HUDEP-2 (cell line): ENCODE measurements at regions not wholly inside any gene's neighbourhood (a gene's known extent, or its start where the extent isn't known, plus 50 kb on each side); places are given as distances from the start of the nearest gene placed in this dataset.

Source experiments
- DNase-seq, 76 experiments: peaks; one replicate each; lab custom pipeline; 2025; ENCODE audit not compliant: unreplicated experiment in 76 of 76; lab: John Stamatoyannopoulos, UW

DNA sequence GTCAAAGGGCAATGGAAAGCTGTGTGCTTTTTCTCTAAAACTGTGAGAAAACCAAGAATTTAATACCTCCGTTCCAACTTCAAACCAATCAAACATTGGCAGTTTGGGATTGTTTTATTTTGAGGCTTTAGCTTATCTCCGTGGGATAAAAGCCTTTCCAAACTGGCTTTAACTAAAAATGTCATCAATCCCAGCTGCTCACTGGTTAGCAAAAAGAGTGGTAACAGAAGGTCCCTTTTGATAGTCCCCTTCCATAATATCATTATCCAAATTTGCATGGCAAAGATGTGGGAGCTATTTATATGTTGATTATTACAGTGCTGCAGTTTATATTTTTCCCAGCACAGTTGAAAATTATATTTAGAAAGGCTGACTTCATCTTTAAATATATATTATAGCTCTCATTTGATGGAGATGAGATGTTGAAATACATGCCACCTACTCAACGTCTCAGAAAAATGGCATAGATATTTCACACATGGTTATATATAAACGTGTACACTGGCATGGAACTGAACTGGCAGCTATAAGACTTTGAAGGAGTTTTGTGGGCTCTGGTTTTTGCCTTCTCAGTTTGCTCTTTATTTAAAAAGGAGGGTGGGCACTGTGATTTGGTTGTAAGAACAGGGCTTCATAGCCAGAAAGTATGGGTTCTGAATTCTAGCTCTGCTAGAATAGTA, 707.1 kb upstream of the SLIT2 start:
- DNase-seq, result no peak

- DNase-seq, result no peak
Measured at GRCh38 chr4:19540859-19541540, 710.7 kb upstream of the SLIT2 start.

DNA sequence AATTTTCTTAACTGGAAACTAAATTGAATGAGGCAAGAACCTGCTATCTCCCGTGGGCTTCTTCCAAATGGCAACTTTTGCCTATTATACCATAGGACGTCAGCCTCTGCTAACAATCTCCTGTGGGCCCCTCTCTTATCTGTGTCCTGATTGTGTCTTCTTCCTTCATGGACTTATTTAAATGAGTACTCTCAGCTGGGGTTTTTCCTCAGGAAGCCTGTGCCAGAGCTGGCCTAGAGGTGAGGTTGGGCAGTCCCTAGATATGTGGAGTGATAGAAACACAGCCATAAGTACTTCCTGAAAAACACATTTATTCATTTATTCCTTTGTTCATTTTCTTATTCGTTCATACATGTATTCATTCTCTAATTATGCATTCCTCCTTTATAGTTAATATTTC, 712.5 kb upstream of the SLIT2 start:
- DNase-seq, result no peak

DNA sequence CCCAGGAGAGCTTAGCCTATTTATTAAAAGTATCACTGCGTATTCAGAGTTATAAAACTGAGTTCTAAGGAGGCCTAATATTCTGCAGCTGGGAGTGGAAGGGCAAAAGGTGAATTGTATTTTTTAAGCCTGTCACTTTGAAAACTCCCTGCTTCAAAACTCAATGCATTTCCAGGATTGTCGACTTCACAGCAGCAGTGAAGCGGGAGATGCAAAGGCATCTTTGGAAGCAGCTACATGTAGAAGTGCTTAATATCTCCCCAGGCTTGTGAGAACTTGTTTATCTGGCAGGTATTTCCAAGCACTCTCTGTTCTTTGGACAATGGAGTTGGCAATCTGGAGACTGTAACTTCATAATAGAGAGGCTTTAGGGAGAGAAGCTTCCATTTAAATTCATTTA, 717.5 kb upstream of the SLIT2 start:
- no peak for DNase-seq

- DNase-seq, result no peak
Measured at GRCh38 chr4:19531906-19532848, 719.5 kb upstream of the SLIT2 start.

DNA sequence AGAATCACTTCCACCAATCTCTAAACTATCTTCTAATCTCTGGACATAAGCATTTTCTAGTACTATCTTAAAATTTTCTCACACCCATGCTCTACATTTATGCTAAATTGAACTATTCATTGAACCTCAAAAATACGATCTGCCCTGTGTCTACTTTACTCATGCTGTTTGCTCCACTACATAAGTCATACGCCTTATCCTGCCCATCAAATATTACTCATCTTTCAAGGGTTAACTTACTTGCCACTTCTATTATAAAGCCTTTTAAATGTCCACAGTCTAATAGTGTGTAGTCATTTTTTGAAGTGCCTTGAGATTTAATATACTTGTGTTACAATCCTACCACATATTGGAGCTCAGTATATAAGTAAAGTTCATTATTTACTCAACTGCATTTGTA, 727.7 kb upstream of the SLIT2 start:
- DNase-seq, result no peak

- DNase-seq, result no peak
Measured at GRCh38 chr4:19522966-19523365, 728.7 kb upstream of the SLIT2 start.

GRCh38 chr4:19520939-19521520, 730.7 kb upstream of the SLIT2 start:
- no peak for DNase-seq

- DNase-seq, result no peak
Measured at GRCh38 chr4:19514276-19515070, 737.2 kb upstream of the SLIT2 start.

DNA sequence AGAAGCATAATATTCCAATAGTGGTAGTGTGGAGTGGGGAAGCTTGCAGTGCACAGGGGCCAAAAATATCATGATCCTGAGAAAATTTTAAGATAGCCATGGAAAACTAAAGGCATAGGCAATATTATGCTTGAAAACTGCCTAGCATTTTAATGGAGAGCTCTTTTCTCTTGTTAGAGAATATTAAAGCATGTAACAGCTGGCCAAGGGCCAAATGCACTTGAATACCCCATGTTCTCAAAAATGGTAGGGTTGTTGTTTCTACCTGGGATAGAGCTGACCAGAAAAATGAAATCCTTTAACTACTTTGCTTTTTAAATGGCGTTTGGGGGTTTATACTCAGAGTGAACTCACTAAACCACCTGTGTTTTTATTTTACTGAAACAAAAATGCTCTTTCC, 739.6 kb upstream of the SLIT2 start:
- DNase-seq, result no peak

- DNase-seq, result no peak
Measured at GRCh38 chr4:19510993-19511392, 740.7 kb upstream of the SLIT2 start.

GRCh38 chr4:19508442-19508841, 743.3 kb upstream of the SLIT2 start:
- no peak for DNase-seq

DNA sequence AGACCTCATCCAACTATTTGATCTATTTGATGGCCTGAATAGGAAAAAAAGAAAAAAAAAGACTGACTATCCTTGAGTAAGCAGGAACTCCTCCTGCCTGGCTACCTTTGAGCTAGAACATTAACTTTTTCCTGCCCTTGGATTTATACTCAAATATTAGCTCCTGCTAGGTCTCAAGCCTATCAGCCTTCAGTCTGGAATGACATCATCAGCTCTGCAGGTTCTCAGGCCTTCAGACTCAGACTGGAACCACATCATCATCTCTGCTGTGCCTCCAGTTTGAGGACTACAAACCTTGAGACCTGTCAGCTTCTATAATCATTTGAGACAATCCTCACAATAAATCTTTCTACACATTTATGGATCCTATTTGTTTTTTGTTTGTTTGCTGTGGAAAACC, 754.0 kb upstream of the SLIT2 start:
- no peak for DNase-seq

GRCh38 chr4:19496756-19497155, 754.9 kb upstream of the SLIT2 start:
- no peak for DNase-seq

- DNase-seq, result no peak
Measured at GRCh38 chr4:19494961-19495360, 756.7 kb upstream of the SLIT2 start.

DNA sequence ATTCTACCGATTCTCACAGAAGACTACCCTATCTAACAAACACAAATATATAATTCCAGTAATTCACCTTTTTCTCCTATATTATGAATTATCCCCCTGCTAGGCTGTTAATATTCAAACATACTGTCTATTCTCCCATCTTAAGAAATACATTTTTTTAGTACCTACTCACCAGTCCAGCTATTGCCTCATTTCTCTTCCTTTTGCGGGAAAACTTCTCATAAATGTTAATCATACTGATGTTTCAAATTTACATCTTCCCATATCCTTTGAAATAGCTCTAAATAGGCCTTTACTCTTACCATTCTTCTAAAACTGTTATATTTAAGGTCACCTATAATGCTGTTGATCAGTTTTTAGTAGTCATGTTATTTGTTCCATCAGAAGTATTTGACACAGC, 759.1 kb upstream of the SLIT2 start:
- DNase-seq, result no peak

DNA sequence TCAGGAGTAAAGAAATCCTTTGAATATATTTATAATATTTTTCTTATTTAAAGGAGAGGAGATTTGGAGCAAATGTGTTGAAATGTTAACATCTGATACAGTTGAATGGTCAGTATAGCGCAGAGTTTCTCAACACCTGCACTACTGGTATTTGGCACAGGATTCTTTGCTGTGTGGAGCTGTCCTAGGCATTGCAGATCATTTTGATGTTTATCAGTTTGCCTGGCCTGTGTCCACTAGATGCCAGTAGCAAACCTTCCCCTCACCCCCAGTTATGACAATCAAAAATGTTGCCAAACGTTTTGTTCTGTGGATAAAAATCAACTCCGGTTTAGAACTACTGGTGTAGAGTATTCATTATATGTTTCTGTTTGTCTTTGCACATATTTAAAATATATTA, 765.3 kb upstream of the SLIT2 start:
- DNase-seq, result no peak

GRCh38 chr4:19478791-19479190, 772.9 kb upstream of the SLIT2 start:
- DNase-seq, result no peak

GRCh38 chr4:19473569-19473968, 778.1 kb upstream of the SLIT2 start:
- DNase-seq, result no peak

DNA sequence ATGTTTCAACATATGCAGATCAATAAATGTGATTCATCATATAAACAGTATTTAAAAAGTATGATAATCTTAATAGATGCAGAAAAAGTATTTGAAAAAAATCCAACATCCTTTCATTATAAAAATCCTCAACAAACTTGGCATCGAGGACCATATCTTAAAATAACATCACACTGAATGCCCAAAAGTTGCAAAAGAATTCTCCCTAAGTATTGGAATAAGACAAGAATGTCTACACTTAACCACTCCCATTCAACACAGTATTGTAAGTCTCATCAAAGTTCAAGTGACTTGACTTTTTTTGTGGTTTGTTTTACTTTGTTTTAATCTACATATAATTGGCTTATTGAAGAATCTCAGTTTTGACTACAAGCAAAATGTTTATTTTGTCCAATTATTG, 779.0 kb upstream of the SLIT2 start:
- no peak for DNase-seq
